GM12878 (cell line): ENCODE measurements at regions not wholly inside any gene's neighbourhood (a gene's known extent, or its start where the extent isn't known, plus 50 kb on each side); places are given as distances from the start of the nearest gene placed in this dataset.

Source experiments
- ASH2L ChIP-seq: fragments of 300-600, 200-600 bp; sonication (generic); IDR thresholded peaks from 2 replicates; pipeline ENCODE4 v1.6.1; 2017; ENCODE audit warnings: low read depth, mild to moderate bottlenecking, borderline replicate concordance
- ATF7 ChIP-seq: fragments of 450-650 bp; IDR thresholded peaks from 2 replicates; pipeline ENCODE4 v1.6.1; 2016; ENCODE audit warnings: low read depth, mild to moderate bottlenecking
- CBX3 ChIP-seq: fragments of 200-600 bp; sonication (generic); IDR thresholded peaks from 2 replicates; pipeline ENCODE4 v1.6.1; 2016; ENCODE audit warnings: low read depth, borderline replicate concordance
- FOXM1 ChIP-seq: IDR thresholded peaks from 2 replicates; pipeline ENCODE4 v1.6.1; 2012; ENCODE audit warnings: low read depth, mild to moderate bottlenecking, inconsistent platforms, low read length, moderate library complexity
- HDAC6 ChIP-seq: fragments of 200-600 bp; sonication (generic); IDR thresholded peaks from one replicate; pipeline ENCODE4 v1.8.0; 2017; ENCODE audit warnings: antibody characterized with exemption; ENCODE audit not compliant: unreplicated experiment
- IKZF2 ChIP-seq, 2 experiments: fragments of 450-650 bp; IDR thresholded peaks; 2 replicates each; pipeline ENCODE4 v1.6.1; 2017; ENCODE audit warnings: mild to moderate bottlenecking in 2 of 2, moderate library complexity in 2 of 2
- JUNB ChIP-seq: IDR thresholded peaks from 2 replicates; pipeline ENCODE4 v1.6.1; 2016; ENCODE audit warnings: antibody characterized with exemption, mild to moderate bottlenecking
- MTA2 ChIP-seq: fragments of 450-650 bp; IDR thresholded peaks from 2 replicates; pipeline ENCODE4 v1.6.1; 2016; ENCODE audit warnings: low read depth, mild to moderate bottlenecking, moderate library complexity
- MTA3 ChIP-seq: IDR thresholded peaks from 2 replicates; pipeline ENCODE4 v1.6.1; 2012; ENCODE audit warnings: low read length, inconsistent platforms, borderline replicate concordance
- NFIC ChIP-seq: IDR thresholded peaks from 2 replicates; pipeline ENCODE4 v1.6.1; 2012; ENCODE audit warnings: low read depth, mild to moderate bottlenecking, inconsistent platforms, low read length, moderate library complexity
- NR2C1 ChIP-seq: fragments of 450-650 bp; IDR thresholded peaks from 2 replicates; pipeline ENCODE4 v1.6.1; 2017; ENCODE audit warnings: antibody characterized with exemption, mild to moderate bottlenecking, moderate library complexity
- POLR2AphosphoS2 ChIP-seq: IDR thresholded peaks from 2 replicates; pipeline ENCODE4 v1.6.1; 2011; ENCODE audit warnings: low read depth, mild to moderate bottlenecking, low read length, improper control_type of control experiment, moderate library complexity
- SMC3 ChIP-seq: IDR thresholded peaks from 2 replicates; pipeline ENCODE4 v1.6.1; 2011; ENCODE audit warnings: low read length, improper control_type of control experiment, borderline replicate concordance
- SP1 ChIP-seq: IDR thresholded peaks from one replicate; pipeline ENCODE4 v1.6.1; 2011; ENCODE audit warnings: low read depth, low read length
- SREBF2 ChIP-seq: IDR thresholded peaks from 2 replicates; pipeline ENCODE4 v1.6.1; 2012; ENCODE audit warnings: mild to moderate bottlenecking, low read length
- TAF1 ChIP-seq: IDR thresholded peaks from 2 replicates; pipeline ENCODE4 v1.6.1; 2011; ENCODE audit warnings: mild to moderate bottlenecking, low read depth, low read length, borderline replicate concordance
- YY1 ChIP-seq: IDR thresholded peaks from 2 replicates; pipeline ENCODE4 v1.6.1; 2011; ENCODE audit warnings: low read depth, mild to moderate bottlenecking, low read length
- ZNF217 ChIP-seq: fragments of 450-650 bp; IDR thresholded peaks from 2 replicates; pipeline ENCODE4 v1.6.1; 2017; ENCODE audit warnings: antibody characterized with exemption, mild to moderate bottlenecking
- TF ChIP-seq, protein P1 (sequence below): fragments of 450-650 bp; IDR thresholded peaks from 2 replicates; pipeline ENCODE4 v1.6.1; 2016; ENCODE audit warnings: mild to moderate bottlenecking
- TF ChIP-seq, protein P2 (sequence below): IDR thresholded peaks from 2 replicates; pipeline ENCODE4 v1.6.1; 2011; ENCODE audit warnings: borderline replicate concordance, low read depth, mild to moderate bottlenecking, moderate library complexity, mixed read lengths, low read length; ENCODE audit not compliant: insufficient read depth; ENCODE audit errors: extremely low read length
- TF ChIP-seq, protein P3 (sequence below): fragments of 450-650 bp; IDR thresholded peaks from 2 replicates; pipeline ENCODE4 v1.6.1; 2017; ENCODE audit warnings: mild to moderate bottlenecking, moderate library complexity
- TF ChIP-seq, protein P4 (sequence below), 3 experiments: IDR thresholded peaks in 2 of 3; conservative IDR thresholded peaks in 1 of 3; 2 replicates each; pipeline ENCODE4 v1.5.1; 2011; ENCODE audit warnings: low read depth in 3 of 3, low read length in 3 of 3, mild to moderate bottlenecking in 3 of 3, control low read depth in 2 of 3, moderate library complexity in 2 of 3, inconsistent platforms in 1 of 3, mixed read lengths in 1 of 3; ENCODE audit not compliant: control insufficient read depth in 2 of 3, insufficient read depth in 1 of 3; ENCODE audit errors: extremely low read depth in 1 of 3
- TF ChIP-seq, protein P5 (sequence below): IDR thresholded peaks from 2 replicates; pipeline ENCODE4 v1.6.1; 2012; ENCODE audit warnings: low read length, inconsistent platforms

DNA sequence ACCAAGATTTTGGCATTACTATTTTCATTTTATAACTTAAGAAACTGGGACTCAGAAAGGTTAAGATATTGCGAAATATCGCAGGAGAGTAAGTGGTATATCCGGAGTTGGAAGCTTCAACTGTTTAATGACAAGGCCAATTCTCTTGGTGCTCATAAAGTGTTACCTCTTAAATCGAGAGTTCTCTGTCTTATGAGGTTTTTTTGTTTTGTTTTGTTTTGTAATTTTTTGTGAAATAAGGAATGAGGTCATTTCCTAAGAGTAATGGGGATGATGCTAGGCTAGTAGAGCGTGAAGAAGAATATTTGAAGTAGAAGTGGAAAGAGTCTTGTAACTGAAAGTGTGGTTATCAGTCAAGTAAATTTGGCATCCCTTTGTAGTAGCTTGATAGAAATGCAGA, 183.2 kb upstream of the DAB2 start (continued):
- TF ChIP-seq, protein P1, sequence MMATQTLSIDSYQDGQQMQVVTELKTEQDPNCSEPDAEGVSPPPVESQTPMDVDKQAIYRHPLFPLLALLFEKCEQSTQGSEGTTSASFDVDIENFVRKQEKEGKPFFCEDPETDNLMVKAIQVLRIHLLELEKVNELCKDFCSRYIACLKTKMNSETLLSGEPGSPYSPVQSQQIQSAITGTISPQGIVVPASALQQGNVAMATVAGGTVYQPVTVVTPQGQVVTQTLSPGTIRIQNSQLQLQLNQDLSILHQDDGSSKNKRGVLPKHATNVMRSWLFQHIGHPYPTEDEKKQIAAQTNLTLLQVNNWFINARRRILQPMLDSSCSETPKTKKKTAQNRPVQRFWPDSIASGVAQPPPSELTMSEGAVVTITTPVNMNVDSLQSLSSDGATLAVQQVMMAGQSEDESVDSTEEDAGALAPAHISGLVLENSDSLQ, result no peak
- no peak for TF ChIP-seq ZNF217
- TF ChIP-seq ASH2L, result no peak
- TF ChIP-seq MTA3, result no peak
- peak; percentile 80 for TF ChIP-seq ATF7
- no peak for TF ChIP-seq POLR2AphosphoS2
- TF ChIP-seq MTA2, result no peak
- TF ChIP-seq, protein P2, sequence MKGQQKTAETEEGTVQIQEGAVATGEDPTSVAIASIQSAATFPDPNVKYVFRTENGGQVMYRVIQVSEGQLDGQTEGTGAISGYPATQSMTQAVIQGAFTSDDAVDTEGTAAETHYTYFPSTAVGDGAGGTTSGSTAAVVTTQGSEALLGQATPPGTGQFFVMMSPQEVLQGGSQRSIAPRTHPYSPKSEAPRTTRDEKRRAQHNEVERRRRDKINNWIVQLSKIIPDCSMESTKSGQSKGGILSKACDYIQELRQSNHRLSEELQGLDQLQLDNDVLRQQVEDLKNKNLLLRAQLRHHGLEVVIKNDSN, result no peak
- TF ChIP-seq, protein P3, sequence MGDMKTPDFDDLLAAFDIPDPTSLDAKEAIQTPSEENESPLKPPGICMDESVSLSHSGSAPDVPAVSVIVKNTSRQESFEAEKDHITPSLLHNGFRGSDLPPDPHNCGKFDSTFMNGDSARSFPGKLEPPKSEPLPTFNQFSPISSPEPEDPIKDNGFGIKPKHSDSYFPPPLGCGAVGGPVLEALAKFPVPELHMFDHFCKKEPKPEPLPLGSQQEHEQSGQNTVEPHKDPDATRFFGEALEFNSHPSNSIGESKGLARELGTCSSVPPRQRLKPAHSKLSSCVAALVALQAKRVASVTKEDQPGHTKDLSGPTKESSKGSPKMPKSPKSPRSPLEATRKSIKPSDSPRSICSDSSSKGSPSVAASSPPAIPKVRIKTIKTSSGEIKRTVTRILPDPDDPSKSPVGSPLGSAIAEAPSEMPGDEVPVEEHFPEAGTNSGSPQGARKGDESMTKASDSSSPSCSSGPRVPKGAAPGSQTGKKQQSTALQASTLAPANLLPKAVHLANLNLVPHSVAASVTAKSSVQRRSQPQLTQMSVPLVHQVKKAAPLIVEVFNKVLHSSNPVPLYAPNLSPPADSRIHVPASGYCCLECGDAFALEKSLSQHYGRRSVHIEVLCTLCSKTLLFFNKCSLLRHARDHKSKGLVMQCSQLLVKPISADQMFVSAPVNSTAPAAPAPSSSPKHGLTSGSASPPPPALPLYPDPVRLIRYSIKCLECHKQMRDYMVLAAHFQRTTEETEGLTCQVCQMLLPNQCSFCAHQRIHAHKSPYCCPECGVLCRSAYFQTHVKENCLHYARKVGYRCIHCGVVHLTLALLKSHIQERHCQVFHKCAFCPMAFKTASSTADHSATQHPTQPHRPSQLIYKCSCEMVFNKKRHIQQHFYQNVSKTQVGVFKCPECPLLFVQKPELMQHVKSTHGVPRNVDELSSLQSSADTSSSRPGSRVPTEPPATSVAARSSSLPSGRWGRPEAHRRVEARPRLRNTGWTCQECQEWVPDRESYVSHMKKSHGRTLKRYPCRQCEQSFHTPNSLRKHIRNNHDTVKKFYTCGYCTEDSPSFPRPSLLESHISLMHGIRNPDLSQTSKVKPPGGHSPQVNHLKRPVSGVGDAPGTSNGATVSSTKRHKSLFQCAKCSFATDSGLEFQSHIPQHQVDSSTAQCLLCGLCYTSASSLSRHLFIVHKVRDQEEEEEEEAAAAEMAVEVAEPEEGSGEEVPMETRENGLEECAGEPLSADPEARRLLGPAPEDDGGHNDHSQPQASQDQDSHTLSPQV, result no peak
- TF ChIP-seq FOXM1, result peak; percentile 19; the same call in 1 of the 2 replicates
- TF ChIP-seq NR2C1, result no peak
- no peak for TF ChIP-seq IKZF2 (IDR thresholded peaks at IDR 0.05)
- TF ChIP-seq NFIC, result peak; percentile 65; the same call in 1 of the 2 replicates
- no peak for TF ChIP-seq TAF1
- no peak for TF ChIP-seq SREBF2
- TF ChIP-seq, protein P4, sequence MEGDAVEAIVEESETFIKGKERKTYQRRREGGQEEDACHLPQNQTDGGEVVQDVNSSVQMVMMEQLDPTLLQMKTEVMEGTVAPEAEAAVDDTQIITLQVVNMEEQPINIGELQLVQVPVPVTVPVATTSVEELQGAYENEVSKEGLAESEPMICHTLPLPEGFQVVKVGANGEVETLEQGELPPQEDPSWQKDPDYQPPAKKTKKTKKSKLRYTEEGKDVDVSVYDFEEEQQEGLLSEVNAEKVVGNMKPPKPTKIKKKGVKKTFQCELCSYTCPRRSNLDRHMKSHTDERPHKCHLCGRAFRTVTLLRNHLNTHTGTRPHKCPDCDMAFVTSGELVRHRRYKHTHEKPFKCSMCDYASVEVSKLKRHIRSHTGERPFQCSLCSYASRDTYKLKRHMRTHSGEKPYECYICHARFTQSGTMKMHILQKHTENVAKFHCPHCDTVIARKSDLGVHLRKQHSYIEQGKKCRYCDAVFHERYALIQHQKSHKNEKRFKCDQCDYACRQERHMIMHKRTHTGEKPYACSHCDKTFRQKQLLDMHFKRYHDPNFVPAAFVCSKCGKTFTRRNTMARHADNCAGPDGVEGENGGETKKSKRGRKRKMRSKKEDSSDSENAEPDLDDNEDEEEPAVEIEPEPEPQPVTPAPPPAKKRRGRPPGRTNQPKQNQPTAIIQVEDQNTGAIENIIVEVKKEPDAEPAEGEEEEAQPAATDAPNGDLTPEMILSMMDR (IDR thresholded peaks at IDR 0.05 in 2 of 3, conservative IDR thresholded peaks at IDR 0.05 in 1 of 3; ENCODE audit: control insufficient read depth in 2 of 3, extremely low read depth in 1 of 3, insufficient read depth in 1 of 3, low read depth in 3 of 3, low read length in 3 of 3), result no peak
- TF ChIP-seq SMC3, result no peak
- TF ChIP-seq JUNB, result peak; percentile 36; the same call in 1 of the 2 replicates
- TF ChIP-seq, protein P5, sequence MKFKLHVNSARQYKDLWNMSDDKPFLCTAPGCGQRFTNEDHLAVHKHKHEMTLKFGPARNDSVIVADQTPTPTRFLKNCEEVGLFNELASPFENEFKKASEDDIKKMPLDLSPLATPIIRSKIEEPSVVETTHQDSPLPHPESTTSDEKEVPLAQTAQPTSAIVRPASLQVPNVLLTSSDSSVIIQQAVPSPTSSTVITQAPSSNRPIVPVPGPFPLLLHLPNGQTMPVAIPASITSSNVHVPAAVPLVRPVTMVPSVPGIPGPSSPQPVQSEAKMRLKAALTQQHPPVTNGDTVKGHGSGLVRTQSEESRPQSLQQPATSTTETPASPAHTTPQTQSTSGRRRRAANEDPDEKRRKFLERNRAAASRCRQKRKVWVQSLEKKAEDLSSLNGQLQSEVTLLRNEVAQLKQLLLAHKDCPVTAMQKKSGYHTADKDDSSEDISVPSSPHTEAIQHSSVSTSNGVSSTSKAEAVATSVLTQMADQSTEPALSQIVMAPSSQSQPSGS, result peak; percentile 81
- TF ChIP-seq HDAC6, result no peak
- no peak for TF ChIP-seq YY1
- no peak for TF ChIP-seq CBX3
- TF ChIP-seq SP1, result no peak
